GM12865 (cell line): ENCODE measurements at regions not wholly inside any gene's neighbourhood (a gene's known extent, or its start where the extent isn't known, plus 50 kb on each side); places are given as distances from the start of the nearest gene placed in this dataset.

ENCODE experiments used
- DNase-seq: peaks from one replicate; pipeline ENCODE4 v3.0.0; 2010; ENCODE audit warnings: low read depth
- H3K4me3 ChIP-seq: 2 replicates; pipeline ENCODE4 v1.5.1; 2011; ENCODE audit warnings: mild to moderate bottlenecking, low read depth, low read length, control low read depth
- TF ChIP-seq, protein P1 (sequence below): IDR thresholded peaks from 2 replicates; pipeline ENCODE4 v1.5.1; 2011; ENCODE audit warnings: low read length, control low read depth, low read depth, inconsistent platforms; ENCODE audit not compliant: insufficient read depth; ENCODE audit errors: missing control alignments

DNA sequence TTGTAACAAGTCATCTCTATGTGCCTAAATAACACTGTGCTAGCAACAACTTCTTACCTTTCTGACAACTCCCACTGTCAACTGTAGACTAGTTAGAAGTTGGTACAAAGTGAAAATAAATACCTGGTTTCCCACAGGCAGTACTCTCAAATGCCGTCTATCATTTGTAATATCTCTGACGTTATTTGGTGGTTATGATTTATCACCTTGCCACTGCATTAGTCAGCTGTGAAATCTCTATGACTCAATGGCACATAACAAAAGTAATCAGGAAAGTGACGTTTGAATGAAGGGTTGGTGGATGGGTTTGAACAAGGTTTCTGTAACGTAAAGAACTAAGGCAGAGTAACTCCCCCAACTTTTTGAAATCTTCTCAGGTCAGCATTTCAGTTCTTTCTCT, 592.3 kb downstream of the MAT2B start:
- TF ChIP-seq, protein P1, sequence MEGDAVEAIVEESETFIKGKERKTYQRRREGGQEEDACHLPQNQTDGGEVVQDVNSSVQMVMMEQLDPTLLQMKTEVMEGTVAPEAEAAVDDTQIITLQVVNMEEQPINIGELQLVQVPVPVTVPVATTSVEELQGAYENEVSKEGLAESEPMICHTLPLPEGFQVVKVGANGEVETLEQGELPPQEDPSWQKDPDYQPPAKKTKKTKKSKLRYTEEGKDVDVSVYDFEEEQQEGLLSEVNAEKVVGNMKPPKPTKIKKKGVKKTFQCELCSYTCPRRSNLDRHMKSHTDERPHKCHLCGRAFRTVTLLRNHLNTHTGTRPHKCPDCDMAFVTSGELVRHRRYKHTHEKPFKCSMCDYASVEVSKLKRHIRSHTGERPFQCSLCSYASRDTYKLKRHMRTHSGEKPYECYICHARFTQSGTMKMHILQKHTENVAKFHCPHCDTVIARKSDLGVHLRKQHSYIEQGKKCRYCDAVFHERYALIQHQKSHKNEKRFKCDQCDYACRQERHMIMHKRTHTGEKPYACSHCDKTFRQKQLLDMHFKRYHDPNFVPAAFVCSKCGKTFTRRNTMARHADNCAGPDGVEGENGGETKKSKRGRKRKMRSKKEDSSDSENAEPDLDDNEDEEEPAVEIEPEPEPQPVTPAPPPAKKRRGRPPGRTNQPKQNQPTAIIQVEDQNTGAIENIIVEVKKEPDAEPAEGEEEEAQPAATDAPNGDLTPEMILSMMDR: no peak
- no peak overlapping the region for H3K4me3 ChIP-seq
- DNase-seq: no peak

DNA sequence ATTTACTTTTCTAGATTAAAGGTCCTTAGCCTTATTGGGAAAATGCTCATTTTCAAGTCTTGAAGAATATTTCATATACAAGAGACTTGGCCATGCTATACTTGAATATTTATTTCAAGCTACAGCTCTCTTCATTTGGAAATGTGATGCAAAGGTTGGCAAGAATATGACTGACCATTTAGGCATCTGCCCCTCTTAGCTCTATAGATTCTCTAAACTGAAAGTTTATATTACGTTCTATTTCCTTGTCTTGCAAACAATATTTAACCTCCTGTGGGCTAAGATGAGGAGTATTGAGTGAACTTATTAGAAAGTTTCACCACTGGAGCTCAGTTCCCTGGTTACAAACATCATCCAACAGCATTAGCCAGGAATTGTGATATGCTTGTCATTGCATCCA, 593.1 kb downstream of the MAT2B start:
- TF ChIP-seq, protein P1: no peak
- no peak for DNase-seq
- no peak overlapping the region for H3K4me3 ChIP-seq

DNA sequence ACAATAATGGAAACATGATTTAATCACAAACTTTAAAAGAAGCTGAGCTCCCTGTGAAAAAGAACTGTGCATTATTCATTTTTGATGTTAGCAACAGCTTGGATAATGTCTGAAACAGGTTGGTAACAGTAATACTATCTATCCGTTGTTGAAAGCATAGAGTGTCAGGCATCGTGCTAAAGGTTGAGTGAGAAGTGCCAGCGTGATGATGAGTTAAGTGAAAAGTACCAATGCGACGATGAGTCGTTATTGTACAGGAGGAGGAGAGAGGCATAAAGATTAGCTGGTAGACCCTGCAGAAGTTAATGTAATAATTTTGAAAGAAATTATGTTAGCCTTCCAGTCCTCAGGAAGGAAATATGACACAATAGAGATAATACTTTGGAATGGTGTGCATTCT, 593.6 kb downstream of the MAT2B start:
- no peak overlapping the region for H3K4me3 ChIP-seq
- TF ChIP-seq, protein P1: no peak
- no peak for DNase-seq

DNA sequence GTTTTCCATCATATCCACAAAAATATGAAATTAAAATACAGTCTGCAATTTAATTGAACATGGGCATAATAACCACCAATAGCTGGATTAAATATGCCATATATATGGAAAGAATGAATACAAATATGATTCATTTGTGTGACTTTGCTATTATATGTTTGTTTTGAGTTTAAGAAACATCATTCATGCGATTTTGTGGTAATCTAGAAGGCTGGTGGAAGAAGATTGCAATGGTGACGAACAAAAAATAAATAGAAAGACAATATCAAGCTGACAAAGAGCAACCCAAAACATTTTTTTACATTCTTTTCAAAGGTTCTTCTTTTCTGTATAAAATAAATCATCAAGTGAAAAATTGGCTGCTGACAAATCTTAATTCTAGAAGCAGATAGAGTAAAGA, 610.0 kb downstream of the MAT2B start:
- H3K4me3 ChIP-seq: no peak overlapping the region
- TF ChIP-seq, protein P1: no peak
- DNase-seq: no peak

DNA sequence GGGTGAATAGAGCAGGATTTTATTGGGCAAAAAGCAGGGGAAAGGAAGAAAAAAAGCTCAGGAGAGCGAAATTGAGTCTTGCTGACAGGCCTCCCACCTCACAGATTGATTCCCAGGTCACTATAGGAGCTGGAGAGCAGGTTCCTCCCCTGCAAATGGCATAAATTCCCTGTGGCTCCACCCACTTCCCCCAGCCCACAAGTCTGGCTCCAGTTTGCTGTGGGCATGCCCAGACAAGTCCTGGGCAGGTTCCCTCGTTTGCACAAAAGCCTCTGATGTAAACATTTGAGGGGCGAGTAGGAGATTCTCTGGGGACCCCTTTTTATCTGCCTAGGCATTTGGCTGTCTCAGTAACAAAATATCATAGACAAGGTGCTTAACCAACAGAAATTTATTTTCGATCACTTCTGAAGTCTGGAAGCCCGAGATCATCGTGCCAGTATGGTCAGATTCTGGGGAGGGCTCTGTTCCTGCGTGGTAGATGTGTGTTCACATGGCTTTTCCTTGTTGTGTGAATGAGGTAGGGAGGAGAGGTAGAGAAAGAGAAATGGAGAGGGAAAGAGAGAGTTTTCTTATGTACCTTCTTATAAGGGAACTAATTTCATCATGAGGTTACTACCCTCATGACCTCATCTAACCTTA, 614.5 kb downstream of the MAT2B start:
- DNase-seq: peak; percentile 53
- no peak overlapping the region for H3K4me3 ChIP-seq

DNA sequence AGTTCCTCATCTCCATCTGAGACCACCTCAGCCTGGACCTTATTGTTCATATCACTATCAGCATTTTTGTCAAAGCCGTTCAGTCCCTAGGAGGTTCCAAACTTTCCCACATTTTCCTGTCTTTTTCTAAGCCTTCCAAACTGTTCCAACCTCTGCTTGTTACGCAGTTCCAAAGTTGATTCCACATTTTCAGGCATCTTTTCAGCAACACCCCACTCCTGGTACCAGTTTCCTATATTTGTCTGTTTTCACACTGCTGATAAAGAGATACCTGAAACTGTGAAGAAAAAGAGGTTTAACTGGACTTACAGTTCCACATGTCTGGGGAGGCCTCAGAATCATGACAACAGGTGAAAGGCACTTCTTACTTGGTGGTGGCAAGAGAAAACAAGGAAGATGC, 622.1 kb downstream of the MAT2B start:
- TF ChIP-seq, protein P1: no peak
- no peak overlapping the region for H3K4me3 ChIP-seq
- no peak for DNase-seq

More for the DNA sequence above, 614.5 kb downstream of the MAT2B start:
- TF ChIP-seq, protein P1: no peak

DNA sequence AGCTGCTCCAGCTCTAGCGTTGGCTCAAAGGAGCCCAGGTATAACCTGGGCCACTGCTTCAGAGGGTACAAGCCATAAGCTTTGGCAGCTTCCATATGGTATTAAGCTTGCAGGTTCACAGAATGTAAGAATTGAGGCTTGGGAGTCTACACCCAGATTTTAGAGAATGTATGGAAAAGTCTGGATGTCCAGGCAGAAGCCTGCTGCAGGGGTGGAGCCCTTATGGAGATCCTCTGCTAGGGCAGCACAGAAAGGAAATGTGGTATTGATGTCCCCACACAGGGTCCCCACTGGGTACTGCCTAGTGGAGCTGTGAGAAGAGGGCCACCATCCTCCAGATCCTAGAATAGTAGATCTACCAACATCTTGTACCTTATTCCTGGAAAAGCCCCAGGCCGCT, 626.9 kb downstream of the MAT2B start:
- no peak overlapping the region for H3K4me3 ChIP-seq
- TF ChIP-seq, protein P1: no peak
- no peak for DNase-seq
